GM13977 (cell line): ENCODE measurements at regions not wholly inside any gene's neighbourhood (a gene's known extent, or its start where the extent isn't known, plus 50 kb on each side); places are given as distances from the start of the nearest gene placed in this dataset.

ENCODE experiments used
- DNase-seq: peaks from one replicate; pipeline ENCODE4 v3.0.0; 2012; ENCODE audit warnings: low spot score
- in situ Hi-C: fragments of 300-500 bp; cut with MboI; formaldehyde crosslinking; loops from one replicate; pipeline ENCODE4 v1.12.0; 2022; ENCODE audit warnings: low sequenced_read_pairs, low pct_unique_long_range_greater_than_20kb, mixed read lengths, inconsistent platforms; ENCODE audit not compliant: unreplicated experiment
- TF ChIP-seq, protein P1 (sequence below): IDR thresholded peaks from 2 replicates; pipeline ENCODE4 v1.5.1; 2012; ENCODE audit warnings: mild to moderate bottlenecking, control low read depth; ENCODE audit not compliant: insufficient read depth; ENCODE audit errors: extremely low read depth, missing control alignments

- in situ Hi-C loops: no loop called here
- DNase-seq: no peak
- TF ChIP-seq, protein P1, sequence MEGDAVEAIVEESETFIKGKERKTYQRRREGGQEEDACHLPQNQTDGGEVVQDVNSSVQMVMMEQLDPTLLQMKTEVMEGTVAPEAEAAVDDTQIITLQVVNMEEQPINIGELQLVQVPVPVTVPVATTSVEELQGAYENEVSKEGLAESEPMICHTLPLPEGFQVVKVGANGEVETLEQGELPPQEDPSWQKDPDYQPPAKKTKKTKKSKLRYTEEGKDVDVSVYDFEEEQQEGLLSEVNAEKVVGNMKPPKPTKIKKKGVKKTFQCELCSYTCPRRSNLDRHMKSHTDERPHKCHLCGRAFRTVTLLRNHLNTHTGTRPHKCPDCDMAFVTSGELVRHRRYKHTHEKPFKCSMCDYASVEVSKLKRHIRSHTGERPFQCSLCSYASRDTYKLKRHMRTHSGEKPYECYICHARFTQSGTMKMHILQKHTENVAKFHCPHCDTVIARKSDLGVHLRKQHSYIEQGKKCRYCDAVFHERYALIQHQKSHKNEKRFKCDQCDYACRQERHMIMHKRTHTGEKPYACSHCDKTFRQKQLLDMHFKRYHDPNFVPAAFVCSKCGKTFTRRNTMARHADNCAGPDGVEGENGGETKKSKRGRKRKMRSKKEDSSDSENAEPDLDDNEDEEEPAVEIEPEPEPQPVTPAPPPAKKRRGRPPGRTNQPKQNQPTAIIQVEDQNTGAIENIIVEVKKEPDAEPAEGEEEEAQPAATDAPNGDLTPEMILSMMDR: no peak
These were observed 159.9 kb upstream of the PCDH18 start for GRCh38 chr4:137692205-137692604.

- no peak for DNase-seq
- in situ Hi-C loops: no loop called here
- TF ChIP-seq, protein P1: no peak
These were observed 156.4 kb upstream of the PCDH18 start for GRCh38 chr4:137688651-137689050.

DNA sequence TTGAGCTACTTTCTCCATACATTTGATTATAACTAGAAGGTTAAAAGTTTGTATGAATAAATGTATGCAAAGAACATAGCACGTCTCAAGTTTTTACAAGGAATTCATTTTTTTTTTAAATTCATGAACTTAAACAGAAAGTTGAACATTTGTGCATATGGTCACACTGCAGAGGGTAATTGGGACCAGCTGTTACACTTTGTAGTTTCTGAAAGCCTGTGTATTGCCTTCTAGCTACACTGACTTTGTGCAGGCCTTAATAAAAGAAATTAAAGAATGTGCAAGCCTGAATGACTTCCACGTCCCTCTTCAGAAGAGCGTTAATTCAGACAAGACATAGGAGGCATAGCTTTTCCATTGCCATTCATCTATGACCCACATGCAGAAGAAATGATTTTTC lies 153.1 kb upstream of the PCDH18 start:
- no peak for DNase-seq
- in situ Hi-C loops: no loop called here
- TF ChIP-seq, protein P1: no peak

DNA sequence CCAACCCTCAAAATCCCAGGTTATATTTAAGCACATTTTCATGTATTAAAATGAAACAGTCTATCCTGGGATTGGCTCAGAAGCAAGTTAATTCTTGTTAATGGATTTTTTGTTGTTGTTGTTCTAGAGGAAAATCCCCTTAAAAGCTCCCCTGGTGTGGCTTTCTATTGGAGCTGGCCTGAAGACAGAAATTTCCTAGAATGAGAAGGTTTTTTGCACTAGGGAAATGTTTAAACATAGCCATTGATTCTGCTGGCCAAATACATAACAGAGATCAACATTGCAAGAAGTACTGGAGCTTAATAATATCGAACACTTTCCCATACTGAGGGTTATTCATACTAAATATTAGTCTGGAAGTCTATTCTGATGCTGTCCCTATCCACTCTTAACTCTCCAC lies 148.8 kb upstream of the PCDH18 start:
- TF ChIP-seq, protein P1: no peak
- in situ Hi-C loops: no loop called here
- no peak for DNase-seq

GRCh38 chr4:137678796-137679195 lies 146.5 kb upstream of the PCDH18 start:
- in situ Hi-C loops: no loop called here
- no peak for DNase-seq
- TF ChIP-seq, protein P1: no peak

DNA sequence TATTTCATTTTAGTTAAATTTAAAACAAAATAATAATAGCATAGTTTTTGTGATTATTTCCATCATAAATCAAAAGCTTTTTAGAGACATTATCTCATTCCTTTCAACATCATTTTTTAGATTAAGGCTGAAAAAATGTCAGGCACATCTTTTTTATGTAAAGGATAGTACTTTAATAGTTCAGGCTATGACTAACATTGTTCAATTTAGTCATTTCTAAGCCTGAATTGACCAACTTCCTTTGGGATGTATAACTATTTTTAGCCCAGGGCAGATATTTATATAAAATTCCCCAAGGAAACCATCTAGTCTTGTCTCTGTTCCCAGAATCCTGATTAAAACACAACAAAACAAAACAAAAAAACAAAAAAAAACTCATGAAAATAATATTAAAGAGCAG lies 145.6 kb upstream of the PCDH18 start:
- no peak for DNase-seq
- in situ Hi-C loops: no loop called here
- TF ChIP-seq, protein P1: no peak
